GM12892 (cell line): ENCODE measurements at regions not wholly inside any gene's neighbourhood (a gene's known extent, or its start where the extent isn't known, plus 50 kb on each side); places are given as distances from the start of the nearest gene placed in this dataset.

Experiments
- POLR2A ChIP-seq: IDR thresholded peaks from 2 replicates; pipeline ENCODE4 v1.6.1; 2011; ENCODE audit warnings: low read depth, low read length, control low read depth
- POLR2AphosphoS5 ChIP-seq: IDR thresholded peaks from 2 replicates; pipeline ENCODE4 v1.6.1; 2011; ENCODE audit warnings: low read depth, low read length, control low read depth
- TAF1 ChIP-seq: IDR thresholded peaks from 2 replicates; pipeline ENCODE4 v1.6.1; 2011; ENCODE audit warnings: low read depth, mild to moderate bottlenecking, control low read depth, low read length, borderline replicate concordance

DNA sequence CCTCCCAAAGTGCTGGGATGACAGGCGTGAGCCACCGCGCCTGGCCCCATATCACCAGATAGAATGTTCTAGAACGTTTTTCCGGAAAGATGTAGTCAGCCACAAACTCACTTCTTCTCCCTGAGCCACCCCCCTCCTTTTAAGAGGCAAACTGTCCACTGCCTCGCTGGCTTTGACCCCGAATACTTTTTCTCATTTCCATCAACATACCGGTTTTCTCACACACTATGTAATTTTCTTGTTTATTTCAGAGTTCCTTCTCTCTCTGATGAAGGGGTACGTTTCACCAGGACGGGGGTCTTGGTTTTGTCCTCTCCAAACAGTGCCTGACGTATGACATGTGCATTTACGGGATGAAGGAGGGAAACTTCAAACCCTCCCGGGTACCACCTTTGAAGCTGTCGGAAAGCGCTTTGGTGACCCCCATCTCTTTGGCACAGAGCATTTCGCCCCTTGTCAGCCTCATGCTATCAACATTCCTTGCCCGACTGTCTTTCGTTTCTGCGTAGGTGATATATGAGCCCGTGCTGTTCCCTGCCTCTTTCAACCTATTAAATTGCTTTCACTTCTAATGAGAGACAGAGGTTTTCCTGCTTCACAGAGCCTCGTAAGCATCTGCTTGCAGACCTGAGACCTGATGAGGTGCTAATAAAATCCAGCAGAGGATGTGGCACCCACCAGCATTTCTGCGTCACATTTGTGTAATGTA lies 73.8 kb downstream of the CRLF2 start:
- TF ChIP-seq TAF1 (no peak), POLR2A (no peak), POLR2AphosphoS5 (no peak)
